CD4-positive, alpha-beta T cell treated with Interferon gamma for 1 hour (primary cell): ENCODE measurements at regions not wholly inside any gene's neighbourhood (a gene's known extent, or its start where the extent isn't known, plus 50 kb on each side); places are given as distances from the start of the nearest gene placed in this dataset.

Experiments used
- DNase-seq: peaks from one replicate; pipeline ENCODE4 v3.0.0-alpha.2; 2020

DNA sequence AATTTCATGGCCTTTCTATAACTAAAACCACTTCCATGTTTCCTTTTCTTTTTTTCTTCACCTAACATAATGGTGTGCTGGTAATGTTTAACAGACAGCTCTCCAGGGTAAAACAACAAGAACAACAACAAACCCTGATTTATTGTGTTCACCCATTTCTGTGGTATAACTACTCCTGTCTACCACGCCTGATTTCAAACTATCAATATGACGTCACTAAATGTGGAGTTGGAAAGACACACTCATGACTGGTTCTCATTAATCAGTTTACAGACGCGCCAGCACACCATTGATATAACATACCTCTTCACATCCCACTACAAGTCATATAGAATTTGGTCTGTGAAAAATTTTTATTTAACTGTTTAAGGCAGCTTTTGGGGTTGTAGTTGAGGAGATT lies 142.9 kb downstream of the ARRDC3 start:
- no peak for DNase-seq

DNA sequence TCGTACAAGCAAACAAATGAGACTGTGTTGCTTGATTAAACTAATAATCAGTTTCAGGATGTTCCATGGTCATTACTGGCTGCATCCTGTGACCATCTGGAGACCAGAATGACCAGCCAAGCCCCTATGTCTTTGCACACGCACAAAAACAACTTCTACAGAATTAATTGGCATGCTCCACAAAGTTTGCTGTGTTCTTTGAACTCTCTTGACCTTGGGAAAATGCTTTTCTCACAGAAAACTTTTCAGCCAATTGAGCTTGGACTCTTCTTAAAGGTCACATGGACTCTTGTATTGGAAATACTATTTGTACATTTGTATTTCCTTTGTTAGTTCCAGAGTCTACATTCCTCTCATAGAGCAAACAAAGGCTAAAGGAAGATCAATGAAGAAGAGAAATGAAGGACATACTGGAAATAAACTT lies 147.8 kb downstream of the ARRDC3 start:
- no peak for DNase-seq

DNA sequence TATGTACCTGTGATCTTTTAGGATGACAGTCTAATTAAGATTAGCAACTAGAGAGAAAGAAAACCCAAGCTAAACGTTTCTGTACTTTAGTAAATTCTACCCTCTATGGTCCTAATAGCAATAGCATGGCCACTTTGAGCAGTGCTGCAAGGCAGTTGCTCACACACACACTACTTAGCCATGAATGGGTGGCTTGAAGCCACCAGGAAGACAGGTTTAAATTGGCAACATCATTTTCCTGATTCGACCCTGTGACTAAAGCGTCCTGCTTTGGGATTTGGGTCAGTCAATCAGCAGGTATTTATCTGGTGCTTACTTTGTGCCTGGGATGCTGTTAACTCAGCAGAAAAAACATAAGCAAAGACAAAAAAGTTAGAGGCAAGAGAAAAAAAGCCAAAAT lies 150.6 kb downstream of the ARRDC3 start:
- no peak for DNase-seq

DNA sequence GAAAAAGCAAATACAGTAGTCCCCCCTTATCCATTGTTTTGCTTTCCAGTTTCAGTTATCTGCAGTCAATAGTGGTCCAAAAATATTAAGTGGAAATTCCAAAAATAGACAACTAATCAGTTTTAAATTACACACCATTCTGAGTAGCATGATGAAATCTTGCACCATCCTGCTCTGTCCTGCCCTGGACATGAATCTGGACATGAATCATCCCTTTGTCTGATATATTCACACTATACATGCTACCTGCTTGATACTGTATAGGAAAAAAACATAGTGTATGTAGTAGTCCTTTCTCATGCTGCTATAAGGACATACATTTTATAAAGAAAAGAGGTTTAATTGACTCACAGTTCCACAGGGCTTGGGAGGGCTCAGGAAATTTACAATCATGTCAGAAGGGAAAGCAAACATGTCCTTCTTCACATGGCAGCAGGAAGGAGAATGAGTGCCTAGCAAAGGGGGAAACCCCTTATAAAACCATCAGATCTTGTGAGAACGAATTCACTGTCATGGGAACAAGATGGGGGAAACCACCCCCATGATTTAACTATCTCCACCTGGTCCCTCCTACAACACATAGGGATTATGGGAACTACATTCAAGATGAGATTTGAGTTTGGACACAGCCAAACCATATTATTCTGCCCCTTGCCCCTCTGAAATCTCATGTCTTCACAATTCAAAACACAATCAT lies 153.9 kb downstream of the ARRDC3 start:
- DNase-seq, result no peak

DNA sequence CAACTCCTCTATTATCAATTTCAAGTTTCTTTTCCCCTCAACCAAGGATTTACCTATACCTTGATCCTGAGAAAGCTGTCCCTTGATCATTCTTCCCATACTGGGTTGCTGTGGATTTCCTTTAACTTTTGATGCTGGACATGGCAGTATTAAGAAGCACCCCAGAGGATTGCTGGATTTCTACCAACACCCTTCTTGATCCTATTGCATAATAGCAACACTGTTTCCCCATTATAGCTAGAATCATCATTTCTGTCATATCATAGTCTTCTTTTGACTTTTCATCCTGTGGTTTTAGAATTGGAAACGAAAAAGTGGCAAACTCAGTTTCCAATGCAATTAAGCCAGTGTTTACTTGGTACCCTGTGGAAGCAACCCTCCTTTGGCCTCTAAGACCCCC lies 154.9 kb downstream of the ARRDC3 start:
- no peak for DNase-seq

DNA sequence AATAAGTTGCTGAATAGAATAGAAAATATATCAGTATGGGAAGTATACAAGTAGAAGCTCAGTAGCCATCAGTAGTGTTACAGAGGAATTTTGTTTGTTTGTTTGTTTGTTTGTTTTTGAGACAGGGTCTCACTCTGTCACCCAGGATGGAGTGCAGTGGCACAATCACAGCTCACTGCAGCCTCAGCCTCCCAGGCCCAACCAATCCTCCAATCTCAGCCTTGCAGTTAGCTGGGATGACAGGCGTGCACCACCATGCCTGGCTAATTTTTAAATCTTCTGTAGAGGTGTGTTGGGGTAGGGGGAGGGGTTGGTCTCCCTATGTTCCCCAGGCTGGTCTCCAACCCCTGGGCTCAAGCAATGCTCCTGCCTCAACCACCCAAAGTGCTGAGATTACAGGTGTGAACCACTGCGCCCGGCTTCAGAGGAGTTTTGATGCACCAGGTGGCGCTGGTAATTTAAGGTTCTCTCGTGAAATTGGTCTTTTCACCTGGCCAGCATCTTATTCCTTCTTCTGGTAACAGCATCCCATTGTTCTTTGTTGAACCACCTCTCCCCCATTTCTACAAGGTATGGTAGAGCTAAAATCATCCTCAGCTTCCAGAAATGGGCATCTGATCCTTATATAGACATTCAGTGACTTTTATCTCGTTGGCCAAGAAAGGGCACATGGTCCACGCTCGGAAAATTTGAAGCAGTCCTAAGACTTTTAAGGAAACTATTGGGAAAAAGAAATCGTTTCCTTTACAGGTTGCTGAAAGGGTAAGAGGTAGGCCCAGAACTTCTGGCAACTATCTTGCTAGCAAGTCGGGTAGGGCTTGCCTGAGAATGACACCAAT lies 157.1 kb downstream of the ARRDC3 start:
- peak; percentile 39 for DNase-seq

DNA sequence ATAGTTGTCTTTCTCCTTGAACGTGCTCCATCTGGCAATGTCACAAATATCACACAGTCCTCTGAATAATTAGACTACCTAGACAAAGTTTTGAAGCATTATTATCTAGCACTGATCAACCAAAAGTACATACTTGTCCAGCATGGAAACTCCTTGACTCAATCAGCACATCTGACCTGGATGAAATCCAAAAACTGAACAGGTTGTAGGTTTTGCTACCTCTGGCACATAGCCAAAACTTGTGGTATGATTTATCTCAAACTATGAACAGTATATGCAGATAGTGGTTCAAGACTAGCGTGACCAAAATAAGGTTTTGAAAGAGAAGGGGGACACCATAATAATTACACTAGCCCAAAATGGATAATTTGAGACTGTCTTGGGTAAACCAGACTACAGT lies 158.1 kb downstream of the ARRDC3 start:
- DNase-seq, result no peak

DNA sequence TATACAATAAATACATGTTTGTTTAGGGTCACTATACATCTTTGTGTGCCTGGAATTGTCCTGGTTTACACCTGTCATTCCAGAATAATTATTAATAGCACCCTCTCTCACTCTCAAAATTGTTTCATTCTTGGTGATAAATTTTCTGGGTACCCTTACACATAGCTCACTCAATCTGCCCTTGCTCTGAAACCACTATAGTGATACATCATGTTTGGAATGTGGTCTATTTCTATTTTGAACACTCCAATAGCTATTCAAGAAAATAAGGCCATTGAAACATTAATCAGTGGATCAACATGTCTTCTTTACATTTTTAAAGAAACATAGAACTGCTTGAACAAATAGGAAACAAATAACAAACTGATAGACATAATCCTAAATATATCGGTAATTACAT lies 158.7 kb downstream of the ARRDC3 start:
- DNase-seq, result no peak

DNA sequence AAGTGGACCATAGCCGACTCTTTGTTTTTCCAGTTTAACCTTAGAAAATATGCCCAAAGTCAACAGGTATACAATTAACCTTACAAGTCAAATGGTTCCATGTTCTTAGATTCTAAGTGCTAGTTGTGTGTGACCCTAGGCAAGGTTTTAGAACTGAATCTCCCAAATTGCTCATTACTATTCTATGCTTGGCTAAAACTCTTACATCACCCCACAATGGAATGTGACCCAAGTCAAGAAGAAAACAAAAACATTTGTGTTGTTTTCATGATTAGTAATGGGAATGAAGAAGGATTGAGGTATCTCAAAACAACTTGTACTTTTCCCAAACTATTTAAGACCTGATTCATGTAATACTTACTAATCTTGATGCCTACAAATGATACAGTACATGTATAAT lies 159.2 kb downstream of the ARRDC3 start:
- no peak for DNase-seq

DNA sequence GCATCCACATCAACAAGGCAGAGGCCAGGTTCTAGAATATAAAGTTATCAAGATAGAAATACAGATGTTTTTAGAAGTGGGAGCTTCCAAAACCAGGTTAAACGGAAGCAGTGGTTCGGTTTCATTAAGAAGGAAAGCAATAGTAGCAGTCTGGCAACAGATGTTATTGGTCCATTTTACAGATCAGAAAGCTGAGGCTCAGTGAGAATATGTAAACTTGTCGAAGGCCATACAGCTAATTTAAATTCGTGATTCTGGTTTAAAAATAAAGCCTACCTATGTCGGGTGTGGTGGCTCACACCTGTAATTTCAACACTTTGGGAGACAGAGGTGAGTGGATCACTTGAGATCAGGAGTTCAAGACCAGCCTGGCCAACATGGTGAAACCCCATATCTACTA lies 160.6 kb downstream of the ARRDC3 start:
- no peak for DNase-seq

DNA sequence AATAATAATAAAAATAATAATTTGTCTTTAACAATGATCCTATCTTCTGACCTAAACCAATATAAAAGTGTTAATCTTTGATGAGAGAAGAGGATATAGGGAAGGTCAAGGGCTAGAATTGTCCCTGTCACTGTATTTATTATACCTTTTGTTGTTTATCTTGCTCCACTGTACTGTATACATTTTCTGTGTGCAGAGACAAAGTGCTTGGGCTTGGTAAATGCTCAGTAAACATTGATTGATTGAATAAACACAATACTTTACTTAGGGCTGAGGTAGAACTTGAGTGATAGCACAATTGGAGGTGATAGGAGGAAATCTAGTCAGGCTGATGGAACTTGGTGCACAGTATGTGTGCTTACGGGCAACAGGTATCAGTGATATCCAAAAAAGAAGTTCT lies 161.2 kb downstream of the ARRDC3 start:
- DNase-seq, result no peak

DNA sequence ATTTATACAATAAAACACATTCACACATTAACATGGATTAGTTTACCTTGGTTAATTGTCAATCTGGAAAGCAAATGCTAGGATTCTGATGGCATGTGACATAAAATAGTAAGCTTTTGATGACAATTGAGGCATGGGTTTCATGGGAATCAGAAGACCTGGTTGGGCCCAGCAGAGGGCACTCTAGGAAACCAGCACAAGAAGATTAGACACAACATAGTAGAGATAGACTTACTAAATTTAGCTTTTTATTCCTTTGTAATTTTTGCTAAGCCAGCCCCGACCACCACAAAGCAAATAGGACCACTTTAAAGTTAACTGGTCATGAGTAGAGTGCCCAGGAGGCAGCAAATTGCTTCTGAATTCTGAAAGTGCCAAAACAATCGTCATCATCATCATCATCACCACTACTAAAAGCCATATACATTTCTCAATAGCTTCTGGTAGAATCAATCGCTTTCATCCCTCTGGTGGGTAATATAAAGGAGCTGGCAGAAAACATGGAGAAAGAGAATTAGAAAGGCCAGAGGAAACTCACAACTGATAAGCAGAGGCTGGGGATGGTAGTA lies 163.2 kb downstream of the ARRDC3 start:
- peak; percentile 4 for DNase-seq

DNA sequence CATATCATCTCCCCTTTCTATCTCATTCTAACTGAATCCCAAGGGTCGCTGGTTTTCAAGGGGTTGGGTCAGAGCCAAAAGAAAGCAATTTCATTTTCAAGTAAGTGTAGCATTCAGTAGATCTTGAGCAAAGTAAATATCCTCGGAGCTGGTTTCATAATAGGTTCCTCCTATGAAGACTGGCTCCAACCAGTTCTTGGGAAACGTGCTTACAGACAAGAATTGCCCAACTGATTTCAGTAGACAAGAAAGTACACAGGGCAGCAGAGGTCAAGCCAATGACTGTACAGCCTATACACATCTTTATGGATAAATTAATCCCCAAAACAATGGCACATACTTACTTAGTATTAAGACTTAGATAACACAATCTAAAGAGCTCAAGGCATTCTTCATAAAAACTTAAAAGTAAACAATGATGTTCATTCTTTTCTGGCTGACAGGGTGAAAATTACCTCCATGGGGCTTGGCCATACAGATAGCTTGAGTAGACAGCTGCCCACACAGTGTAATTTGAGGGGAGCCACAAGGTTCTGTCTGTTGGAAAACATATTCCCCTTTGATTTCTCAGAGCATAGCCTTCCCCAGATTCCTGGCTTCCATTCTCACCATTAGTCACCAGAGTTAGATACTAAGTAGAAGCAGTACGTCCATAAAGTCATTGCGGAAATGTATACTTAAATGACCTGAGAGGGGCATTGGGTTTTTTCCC lies 163.9 kb downstream of the ARRDC3 start:
- peak; percentile 13 for DNase-seq

DNA sequence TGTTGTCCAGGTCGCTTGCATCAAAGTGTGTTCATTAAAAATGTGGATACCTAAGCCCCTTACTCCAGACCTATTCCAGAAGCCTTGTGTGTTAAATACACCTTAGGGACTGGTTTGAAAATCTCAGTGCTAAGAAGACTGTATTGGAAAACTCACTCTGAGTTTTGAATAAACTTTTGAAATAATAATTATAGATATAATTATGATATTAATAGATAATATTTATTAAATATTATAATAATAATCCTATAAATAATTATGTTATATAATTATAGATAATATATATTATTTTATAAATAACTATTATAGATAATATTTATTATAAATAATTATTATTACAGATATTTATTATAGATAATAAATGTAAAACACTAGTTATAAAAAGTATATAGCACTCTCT lies 165.3 kb downstream of the ARRDC3 start:
- no peak for DNase-seq

DNA sequence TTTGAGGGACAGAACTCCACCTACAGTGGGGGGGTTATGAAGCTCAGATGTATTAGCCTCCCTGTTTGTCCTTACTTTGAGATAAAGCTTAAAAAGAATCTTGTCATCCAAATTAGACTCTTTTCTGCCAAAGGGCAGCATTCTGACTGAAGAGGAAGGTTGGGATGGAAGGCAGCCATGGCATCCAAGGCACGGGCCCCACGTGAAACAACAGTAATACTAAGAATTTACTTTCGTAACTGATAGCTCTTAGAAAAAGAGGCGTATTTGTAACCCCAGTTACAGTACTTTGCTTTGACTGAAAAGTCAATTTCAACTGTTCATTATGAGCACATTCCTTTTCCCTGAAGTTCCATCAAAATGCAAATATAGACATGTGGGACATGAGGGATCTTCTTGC lies 168.5 kb downstream of the ARRDC3 start:
- DNase-seq, result no peak
